HG02981 (cell line): ENCODE measurements at regions not wholly inside any gene's neighbourhood (a gene's known extent, or its start where the extent isn't known, plus 50 kb on each side); places are given as distances from the start of the nearest gene placed in this dataset.

Source experiments
- ATAC-seq: cut with Tn5 transposase; IDR thresholded peaks from one replicate; pipeline ENCODE4 v1.9.1; 2021; ENCODE audit warnings: mild to moderate bottlenecking, moderate library complexity; ENCODE audit not compliant: unreplicated experiment

DNA sequence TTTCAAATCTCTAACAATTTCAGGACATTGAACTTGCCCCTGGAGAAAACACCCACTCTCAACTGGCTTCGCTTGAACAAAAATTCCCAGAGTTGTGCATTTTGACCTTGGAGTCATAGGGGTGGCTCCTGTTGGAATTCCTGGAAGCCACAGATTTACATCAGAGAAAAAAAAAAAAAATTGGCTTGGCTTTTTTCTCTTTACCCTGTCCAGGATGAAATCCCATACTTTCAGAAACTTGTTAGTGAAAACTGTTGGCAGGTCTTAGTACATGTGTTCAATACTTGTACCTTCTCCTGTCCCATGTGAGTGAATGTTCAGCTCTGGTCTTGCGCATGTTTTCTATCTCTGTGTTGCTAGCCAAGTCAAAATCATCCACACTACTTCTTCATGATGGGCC lies 228.8 kb downstream of the TGFB2 start:
- ATAC-seq, result no peak

DNA sequence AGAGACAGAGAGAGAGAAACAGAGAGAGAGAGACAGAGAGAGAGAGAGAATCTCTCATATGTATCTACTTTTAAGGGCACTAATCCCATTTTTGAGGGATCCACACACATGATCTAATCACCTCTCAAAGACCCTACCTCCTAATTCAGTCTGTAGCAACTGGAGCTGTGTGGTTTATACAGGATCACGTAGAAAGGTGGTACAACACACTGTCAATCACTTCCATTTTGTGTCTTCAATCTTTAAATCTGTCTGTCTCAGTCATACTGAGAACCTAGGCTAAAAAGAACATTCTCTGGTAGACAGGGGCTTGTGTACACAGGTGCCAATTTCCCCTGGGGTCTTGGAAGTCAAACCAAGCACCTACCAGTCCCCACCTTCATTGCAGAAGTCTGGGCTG lies 229.9 kb downstream of the TGFB2 start:
- no peak for ATAC-seq

DNA sequence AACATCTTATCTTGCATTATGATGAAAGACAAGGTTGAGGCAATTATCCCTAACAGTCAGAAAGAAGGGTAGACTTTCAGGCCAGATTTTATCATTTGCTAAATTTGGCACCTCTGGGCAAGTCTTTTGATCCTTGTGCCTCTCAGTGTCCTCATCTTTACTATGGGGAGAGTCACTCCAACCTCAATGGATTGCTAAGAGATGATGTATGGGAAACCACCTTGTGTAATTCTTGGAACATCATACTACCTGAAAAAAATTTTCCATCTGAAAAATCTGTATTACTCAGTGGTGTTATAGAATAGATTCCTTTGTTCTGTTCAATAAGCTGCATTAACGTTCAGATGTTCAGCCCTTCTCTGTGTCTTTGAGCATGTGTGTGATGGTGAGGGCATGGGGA lies 230.7 kb downstream of the TGFB2 start:
- ATAC-seq, result no peak

- ATAC-seq, result no peak
Observed at GRCh38 chr1:218582646-218583045, 237.5 kb downstream of the TGFB2 start.

DNA sequence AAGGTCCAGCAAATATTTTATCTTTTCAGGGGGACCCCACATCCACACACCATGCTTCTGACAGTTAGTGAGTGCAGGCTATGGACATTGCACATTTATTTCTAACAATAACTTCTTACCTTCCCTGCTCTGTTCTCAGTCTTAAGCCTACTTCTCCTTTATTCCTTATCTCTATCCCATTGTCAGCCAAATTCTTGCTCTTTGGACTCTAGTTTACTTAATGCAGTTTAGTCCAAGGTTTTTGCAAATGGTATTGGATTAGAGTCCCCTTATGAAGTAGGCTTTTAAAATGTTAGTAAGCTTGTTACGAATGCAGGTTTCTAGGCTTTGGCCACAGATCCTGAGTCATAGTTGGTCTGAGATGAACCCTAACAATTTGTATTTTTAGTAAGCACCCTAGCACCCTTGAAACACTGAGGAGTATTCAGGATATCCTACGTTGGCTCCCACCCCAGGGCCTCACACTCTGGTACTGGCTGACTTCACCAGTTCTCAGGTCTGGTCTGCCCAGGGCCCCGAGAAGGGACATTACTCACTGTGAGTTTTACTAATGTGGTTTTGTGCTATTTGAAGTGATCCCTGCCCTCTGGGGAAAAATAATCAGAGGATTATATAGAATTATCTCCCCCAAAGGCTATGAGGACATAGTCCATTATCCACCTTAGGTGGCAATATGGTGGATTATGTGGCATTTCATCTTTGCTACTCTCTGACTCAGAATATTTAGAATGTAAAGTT lies 239.5 kb downstream of the TGFB2 start:
- no peak for ATAC-seq

DNA sequence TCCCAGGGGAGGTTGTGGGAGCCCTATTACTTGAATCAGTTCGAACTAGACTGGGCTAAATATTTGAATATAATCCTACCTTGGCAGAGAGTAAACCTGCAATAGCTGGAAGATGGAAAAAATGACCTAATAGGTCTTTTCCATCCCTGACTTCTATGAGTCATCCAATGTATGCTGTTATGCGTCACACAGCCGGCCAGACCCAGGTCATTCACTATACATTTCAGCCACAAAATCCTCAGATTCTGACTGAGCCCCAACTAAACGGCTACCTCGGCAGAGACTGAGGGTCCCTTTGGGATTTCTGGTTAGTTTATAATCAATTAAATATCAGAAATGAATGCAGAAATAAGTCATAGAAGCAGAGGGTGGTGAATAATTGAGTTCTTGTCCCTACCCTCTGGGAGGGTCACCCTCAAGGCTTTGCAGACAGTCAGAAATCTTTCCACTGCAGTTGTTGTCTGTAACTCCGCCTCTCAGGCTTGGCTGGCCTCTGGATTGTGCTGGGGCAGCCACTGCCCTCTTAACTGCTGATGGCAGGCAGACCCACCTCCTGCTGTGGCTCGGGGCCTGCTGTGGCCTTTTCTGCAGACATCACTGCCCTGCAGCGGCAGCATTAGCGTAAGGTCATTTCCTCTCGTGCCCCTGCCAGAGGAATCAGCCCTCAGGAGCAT lies 240.5 kb downstream of the TGFB2 start:
- peak; percentile 50 for ATAC-seq

GRCh38 chr1:218587900-218588299 lies 242.8 kb downstream of the TGFB2 start:
- no peak for ATAC-seq

DNA sequence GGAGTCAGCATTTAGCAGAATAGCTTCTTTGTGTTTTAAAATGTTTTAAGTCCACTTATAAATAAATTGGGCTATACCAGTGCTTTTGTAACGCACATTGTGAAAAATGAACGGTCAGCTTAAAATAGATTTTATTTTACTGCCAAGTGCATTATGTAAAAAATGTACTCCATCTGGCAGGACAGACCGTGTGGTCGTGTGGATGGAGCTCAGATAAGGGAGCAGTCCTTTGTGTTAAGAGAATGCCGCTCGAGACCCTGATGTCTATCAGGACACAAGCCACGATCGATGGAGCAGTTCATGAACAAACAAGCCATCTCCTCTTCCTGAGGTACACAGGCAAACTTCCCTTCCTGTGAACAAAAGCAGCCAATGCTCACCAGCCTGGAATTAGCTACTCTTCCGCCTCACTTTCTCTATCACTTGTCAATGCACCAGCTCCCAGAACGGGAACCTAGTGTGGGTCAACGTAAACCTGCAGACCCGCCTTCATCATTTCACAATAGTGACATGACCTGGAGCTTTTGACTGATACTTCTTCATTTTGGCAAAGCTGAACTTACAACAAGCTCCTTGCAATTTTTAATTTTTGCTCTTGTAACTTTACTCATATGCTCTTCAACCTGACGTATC lies 243.5 kb downstream of the TGFB2 start:
- ATAC-seq, result no peak

GRCh38 chr1:218589487-218589886 lies 244.4 kb downstream of the TGFB2 start:
- ATAC-seq, result no peak

- no peak for ATAC-seq
Observed at GRCh38 chr1:218591966-218592365, 246.8 kb downstream of the TGFB2 start.

DNA sequence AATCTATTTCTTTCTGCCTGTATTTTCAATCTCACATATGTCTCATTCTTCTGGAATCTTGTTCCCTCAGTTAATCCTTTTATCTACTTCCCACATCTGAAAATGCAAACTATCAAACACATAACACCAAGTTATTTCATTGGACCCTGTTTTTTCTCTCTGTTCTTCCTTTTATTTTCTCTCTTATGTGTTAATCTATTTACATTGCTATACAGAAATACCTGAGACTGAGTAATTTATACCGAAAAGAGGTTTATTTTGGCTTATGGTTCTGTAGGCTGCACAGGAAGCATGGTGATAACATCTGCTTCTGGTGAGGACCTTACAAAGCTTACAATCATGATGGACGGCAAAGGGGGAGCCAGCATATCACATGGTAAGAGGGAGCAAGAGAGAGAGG lies 247.6 kb downstream of the TGFB2 start:
- ATAC-seq, result no peak

- no peak for ATAC-seq
Observed at GRCh38 chr1:218600968-218601367, 255.8 kb downstream of the TGFB2 start.

DNA sequence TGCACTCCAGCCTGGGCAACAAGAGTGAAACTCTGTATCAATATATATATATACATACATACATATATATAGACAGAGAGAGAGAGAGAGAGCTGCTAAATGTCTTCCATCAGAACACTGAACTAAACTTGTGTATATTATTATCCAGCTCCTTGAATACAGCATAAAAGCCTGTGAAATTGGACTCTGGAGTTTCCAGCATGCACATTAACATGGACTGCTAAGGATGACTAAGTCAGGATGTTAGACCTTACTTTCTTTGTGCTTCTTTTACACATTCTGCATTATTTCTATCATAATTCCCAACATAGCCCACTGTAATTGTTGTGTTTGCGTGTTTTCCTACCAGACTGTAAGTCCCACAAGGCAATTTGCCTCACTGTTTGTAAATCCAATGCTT lies 259.1 kb downstream of the TGFB2 start:
- no peak for ATAC-seq

DNA sequence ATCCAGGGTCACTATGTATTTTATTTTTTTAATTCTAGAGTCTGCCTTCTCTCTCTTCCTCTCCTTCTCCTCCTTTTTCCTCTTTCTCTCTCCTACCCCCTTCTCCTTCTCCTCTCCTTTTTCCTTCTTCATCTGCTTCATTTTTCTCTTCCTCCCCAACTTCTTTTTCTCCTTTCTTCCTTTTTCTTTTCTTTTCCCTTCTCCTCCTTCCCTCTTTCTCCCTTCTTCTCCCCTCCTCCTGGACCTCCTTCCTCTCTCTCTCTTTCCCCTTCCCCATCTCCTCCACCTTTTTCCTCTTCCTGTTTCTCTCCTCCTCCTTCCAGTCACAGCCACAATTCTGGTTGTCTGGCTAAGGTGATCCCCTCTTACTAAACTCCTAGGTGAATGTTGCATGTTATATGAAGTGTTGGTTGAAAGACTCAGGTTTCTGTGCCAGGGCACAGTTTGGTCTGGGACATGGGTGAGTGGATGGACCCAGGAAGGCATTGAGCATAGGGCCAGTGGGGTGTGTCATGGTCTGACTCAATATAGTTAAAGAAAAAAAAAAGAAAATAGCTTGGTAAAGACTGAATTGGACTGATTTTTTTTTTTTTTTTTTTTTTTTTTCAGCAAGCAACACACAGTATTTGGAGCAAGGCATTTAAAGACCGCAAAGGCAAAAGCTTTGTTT lies 266.9 kb downstream of the TGFB2 start:
- ATAC-seq, result no peak

- no peak for ATAC-seq
Observed at GRCh38 chr1:218613105-218613504, 268.0 kb downstream of the TGFB2 start.

- ATAC-seq, result no peak
Observed at GRCh38 chr1:218614031-218614430, 268.9 kb downstream of the TGFB2 start.

DNA sequence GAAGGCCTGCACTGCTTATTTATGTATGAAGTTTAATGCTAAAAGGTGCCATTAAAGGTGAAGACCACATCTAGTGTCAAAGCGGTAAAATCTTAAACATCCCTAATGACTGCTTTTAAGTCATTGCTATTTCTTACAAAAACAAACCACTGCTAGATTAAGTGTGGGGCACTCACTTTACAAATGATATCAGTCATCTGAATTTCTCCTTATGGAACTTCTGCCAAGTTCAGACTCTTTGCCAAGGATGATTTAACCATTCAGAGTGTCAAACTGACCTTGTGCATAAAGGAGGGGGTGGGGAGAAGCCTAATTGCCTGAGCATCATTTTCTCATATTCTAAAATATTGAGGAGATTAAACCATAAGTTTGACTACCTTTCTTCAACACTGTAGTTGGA lies 271.5 kb downstream of the TGFB2 start:
- no peak for ATAC-seq

GRCh38 chr1:218617986-218618385 lies 272.9 kb downstream of the TGFB2 start:
- ATAC-seq, result no peak

- ATAC-seq, result no peak
Observed at GRCh38 chr1:218620956-218621355, 275.8 kb downstream of the TGFB2 start.

- ATAC-seq, result no peak
Observed at GRCh38 chr1:218624052-218624451, 278.9 kb downstream of the TGFB2 start.

- ATAC-seq, result no peak
Observed at GRCh38 chr1:218625393-218625792, 280.3 kb downstream of the TGFB2 start.
